K562 (cell line): ENCODE measurements at regions not wholly inside any gene's neighbourhood (a gene's known extent, or its start where the extent isn't known, plus 50 kb on each side); places are given as distances from the start of the nearest gene placed in this dataset.

ENCODE experiments used
- ERF ChIP-seq: fragments of 450-650 bp; formaldehyde crosslinking; IDR thresholded peaks from 2 replicates; pipeline ENCODE4 v1.4.0; 2020; ENCODE audit warnings: mild to moderate bottlenecking, mixed read lengths
- HLTF ChIP-seq: fragments of 450-650 bp; IDR thresholded peaks from 2 replicates; pipeline ENCODE4 v1.6.1; 2016
- MAZ ChIP-seq, 2 experiments: fragments of 450-650 bp in 1 of 2; sonication (generic) in 1 of 2; formaldehyde crosslinking; IDR thresholded peaks in 1 of 2; conservative IDR thresholded peaks in 1 of 2; 2 replicates each; pipeline versions ENCODE4 v1.4.0 to v1.5.0; 2020; ENCODE audit warnings: mild to moderate bottlenecking in 1 of 2, missing genetic modification reagents in 1 of 2
- NR2F6 ChIP-seq: fragments of 450-650 bp; formaldehyde crosslinking; IDR thresholded peaks from 2 replicates; pipeline ENCODE4 v1.4.0; 2020; ENCODE audit warnings: mild to moderate bottlenecking
- RNF2 ChIP-seq: sonication (generic); IDR thresholded peaks from 2 replicates; pipeline ENCODE4 v1.6.1; 2016
- TF ChIP-seq, protein P1 (sequence below): fragments of 200-800 bp; sonication (Bioruptor generic); IDR thresholded peaks from 2 replicates; pipeline ENCODE4 v1.6.1; 2017; ENCODE audit warnings: missing genetic modification characterization, missing compliant biosample characterization
- TF ChIP-seq, protein P2 (sequence below): fragments of 200-600 bp; sonication (generic); IDR thresholded peaks from one replicate; pipeline ENCODE4 v1.6.1; 2012; ENCODE audit warnings: mild to moderate bottlenecking, low read depth, low read length, inconsistent platforms
- TF ChIP-seq, protein P3 (sequence below), 3 experiments: IDR thresholded peaks in 2 of 3; conservative IDR thresholded peaks in 1 of 3; 2 replicates each; pipeline ENCODE4 v1.5.1; 2011 to 2012; ENCODE audit warnings: low read length in 3 of 3, mild to moderate bottlenecking in 3 of 3, control low read depth in 2 of 3, improper control_type of control experiment in 1 of 3, inconsistent platforms in 1 of 3, low read depth in 1 of 3, mixed read lengths in 1 of 3, moderate library complexity in 1 of 3; ENCODE audit not compliant: insufficient read depth in 2 of 3
- TF ChIP-seq, protein P4 (sequence below): sonication (generic); formaldehyde crosslinking; IDR thresholded peaks from 2 replicates; pipeline ENCODE4 v1.5.0; 2020; ENCODE audit warnings: missing genetic modification reagents
- TF ChIP-seq, protein P5 (sequence below): sonication (generic); formaldehyde crosslinking; IDR thresholded peaks from 2 replicates; pipeline ENCODE4 v1.9.0; 2022; ENCODE audit warnings: mild to moderate bottlenecking, missing genetic modification reagents
- TF ChIP-seq, protein P6 (sequence below), 2 experiments: fragments of 150-350 bp in 1 of 2; IDR thresholded peaks; 2 replicates each; pipeline ENCODE4 v1.6.1; 2012 to 2016; ENCODE audit warnings: low read depth in 2 of 2, low read length in 2 of 2, mild to moderate bottlenecking in 1 of 2, moderate library complexity in 1 of 2

DNA sequence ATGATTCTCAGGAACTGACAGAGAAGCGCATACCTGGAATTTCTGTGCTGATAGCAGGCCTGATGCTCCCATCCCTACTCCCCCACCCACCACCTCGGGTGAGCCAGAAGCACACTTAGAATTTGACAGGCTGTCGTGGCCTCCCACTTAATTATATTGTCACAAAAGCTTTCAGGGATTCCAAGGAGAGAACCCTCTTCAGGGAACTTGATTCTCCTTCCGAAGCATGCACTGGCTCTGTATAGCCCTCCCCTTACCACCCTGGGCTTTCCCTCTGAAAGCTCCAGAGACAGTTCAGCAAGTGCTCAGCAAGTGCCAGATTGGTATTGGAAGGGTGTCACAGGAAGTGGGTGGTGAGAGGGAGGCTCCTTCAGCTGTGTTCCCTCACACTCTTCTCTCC is 252.5 kb upstream of the SIX2 start:
- TF ChIP-seq, protein P1, sequence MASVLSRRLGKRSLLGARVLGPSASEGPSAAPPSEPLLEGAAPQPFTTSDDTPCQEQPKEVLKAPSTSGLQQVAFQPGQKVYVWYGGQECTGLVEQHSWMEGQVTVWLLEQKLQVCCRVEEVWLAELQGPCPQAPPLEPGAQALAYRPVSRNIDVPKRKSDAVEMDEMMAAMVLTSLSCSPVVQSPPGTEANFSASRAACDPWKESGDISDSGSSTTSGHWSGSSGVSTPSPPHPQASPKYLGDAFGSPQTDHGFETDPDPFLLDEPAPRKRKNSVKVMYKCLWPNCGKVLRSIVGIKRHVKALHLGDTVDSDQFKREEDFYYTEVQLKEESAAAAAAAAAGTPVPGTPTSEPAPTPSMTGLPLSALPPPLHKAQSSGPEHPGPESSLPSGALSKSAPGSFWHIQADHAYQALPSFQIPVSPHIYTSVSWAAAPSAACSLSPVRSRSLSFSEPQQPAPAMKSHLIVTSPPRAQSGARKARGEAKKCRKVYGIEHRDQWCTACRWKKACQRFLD (CRISPR knock-in tag): no peak
- TF ChIP-seq, protein P2, sequence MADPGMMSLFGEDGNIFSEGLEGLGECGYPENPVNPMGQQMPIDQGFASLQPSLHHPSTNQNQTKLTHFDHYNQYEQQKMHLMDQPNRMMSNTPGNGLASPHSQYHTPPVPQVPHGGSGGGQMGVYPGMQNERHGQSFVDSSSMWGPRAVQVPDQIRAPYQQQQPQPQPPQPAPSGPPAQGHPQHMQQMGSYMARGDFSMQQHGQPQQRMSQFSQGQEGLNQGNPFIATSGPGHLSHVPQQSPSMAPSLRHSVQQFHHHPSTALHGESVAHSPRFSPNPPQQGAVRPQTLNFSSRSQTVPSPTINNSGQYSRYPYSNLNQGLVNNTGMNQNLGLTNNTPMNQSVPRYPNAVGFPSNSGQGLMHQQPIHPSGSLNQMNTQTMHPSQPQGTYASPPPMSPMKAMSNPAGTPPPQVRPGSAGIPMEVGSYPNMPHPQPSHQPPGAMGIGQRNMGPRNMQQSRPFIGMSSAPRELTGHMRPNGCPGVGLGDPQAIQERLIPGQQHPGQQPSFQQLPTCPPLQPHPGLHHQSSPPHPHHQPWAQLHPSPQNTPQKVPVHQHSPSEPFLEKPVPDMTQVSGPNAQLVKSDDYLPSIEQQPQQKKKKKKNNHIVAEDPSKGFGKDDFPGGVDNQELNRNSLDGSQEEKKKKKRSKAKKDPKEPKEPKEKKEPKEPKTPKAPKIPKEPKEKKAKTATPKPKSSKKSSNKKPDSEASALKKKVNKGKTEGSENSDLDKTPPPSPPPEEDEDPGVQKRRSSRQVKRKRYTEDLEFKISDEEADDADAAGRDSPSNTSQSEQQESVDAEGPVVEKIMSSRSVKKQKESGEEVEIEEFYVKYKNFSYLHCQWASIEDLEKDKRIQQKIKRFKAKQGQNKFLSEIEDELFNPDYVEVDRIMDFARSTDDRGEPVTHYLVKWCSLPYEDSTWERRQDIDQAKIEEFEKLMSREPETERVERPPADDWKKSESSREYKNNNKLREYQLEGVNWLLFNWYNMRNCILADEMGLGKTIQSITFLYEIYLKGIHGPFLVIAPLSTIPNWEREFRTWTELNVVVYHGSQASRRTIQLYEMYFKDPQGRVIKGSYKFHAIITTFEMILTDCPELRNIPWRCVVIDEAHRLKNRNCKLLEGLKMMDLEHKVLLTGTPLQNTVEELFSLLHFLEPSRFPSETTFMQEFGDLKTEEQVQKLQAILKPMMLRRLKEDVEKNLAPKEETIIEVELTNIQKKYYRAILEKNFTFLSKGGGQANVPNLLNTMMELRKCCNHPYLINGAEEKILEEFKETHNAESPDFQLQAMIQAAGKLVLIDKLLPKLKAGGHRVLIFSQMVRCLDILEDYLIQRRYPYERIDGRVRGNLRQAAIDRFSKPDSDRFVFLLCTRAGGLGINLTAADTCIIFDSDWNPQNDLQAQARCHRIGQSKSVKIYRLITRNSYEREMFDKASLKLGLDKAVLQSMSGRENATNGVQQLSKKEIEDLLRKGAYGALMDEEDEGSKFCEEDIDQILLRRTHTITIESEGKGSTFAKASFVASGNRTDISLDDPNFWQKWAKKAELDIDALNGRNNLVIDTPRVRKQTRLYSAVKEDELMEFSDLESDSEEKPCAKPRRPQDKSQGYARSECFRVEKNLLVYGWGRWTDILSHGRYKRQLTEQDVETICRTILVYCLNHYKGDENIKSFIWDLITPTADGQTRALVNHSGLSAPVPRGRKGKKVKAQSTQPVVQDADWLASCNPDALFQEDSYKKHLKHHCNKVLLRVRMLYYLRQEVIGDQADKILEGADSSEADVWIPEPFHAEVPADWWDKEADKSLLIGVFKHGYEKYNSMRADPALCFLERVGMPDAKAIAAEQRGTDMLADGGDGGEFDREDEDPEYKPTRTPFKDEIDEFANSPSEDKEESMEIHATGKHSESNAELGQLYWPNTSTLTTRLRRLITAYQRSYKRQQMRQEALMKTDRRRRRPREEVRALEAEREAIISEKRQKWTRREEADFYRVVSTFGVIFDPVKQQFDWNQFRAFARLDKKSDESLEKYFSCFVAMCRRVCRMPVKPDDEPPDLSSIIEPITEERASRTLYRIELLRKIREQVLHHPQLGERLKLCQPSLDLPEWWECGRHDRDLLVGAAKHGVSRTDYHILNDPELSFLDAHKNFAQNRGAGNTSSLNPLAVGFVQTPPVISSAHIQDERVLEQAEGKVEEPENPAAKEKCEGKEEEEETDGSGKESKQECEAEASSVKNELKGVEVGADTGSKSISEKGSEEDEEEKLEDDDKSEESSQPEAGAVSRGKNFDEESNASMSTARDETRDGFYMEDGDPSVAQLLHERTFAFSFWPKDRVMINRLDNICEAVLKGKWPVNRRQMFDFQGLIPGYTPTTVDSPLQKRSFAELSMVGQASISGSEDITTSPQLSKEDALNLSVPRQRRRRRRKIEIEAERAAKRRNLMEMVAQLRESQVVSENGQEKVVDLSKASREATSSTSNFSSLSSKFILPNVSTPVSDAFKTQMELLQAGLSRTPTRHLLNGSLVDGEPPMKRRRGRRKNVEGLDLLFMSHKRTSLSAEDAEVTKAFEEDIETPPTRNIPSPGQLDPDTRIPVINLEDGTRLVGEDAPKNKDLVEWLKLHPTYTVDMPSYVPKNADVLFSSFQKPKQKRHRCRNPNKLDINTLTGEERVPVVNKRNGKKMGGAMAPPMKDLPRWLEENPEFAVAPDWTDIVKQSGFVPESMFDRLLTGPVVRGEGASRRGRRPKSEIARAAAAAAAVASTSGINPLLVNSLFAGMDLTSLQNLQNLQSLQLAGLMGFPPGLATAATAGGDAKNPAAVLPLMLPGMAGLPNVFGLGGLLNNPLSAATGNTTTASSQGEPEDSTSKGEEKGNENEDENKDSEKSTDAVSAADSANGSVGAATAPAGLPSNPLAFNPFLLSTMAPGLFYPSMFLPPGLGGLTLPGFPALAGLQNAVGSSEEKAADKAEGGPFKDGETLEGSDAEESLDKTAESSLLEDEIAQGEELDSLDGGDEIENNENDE: no peak
- TF ChIP-seq, protein P3, sequence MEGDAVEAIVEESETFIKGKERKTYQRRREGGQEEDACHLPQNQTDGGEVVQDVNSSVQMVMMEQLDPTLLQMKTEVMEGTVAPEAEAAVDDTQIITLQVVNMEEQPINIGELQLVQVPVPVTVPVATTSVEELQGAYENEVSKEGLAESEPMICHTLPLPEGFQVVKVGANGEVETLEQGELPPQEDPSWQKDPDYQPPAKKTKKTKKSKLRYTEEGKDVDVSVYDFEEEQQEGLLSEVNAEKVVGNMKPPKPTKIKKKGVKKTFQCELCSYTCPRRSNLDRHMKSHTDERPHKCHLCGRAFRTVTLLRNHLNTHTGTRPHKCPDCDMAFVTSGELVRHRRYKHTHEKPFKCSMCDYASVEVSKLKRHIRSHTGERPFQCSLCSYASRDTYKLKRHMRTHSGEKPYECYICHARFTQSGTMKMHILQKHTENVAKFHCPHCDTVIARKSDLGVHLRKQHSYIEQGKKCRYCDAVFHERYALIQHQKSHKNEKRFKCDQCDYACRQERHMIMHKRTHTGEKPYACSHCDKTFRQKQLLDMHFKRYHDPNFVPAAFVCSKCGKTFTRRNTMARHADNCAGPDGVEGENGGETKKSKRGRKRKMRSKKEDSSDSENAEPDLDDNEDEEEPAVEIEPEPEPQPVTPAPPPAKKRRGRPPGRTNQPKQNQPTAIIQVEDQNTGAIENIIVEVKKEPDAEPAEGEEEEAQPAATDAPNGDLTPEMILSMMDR (IDR thresholded peaks at IDR 0.05 in 2 of 3, conservative IDR thresholded peaks at IDR 0.05 in 1 of 3; ENCODE audit: insufficient read depth in 2 of 3, low read depth in 1 of 3, low read length in 3 of 3): no peak
- TF ChIP-seq RNF2: no peak
- TF ChIP-seq HLTF: no peak
- TF ChIP-seq, protein P4, sequence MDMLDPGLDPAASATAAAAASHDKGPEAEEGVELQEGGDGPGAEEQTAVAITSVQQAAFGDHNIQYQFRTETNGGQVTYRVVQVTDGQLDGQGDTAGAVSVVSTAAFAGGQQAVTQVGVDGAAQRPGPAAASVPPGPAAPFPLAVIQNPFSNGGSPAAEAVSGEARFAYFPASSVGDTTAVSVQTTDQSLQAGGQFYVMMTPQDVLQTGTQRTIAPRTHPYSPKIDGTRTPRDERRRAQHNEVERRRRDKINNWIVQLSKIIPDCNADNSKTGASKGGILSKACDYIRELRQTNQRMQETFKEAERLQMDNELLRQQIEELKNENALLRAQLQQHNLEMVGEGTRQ (CRISPR knock-in tag): no peak
- no peak for TF ChIP-seq MAZ (CRISPR knock-in tag; conservative IDR thresholded peaks at IDR 0.05 in 1 of 2, IDR thresholded peaks at IDR 0.05 in 1 of 2)
- TF ChIP-seq, protein P5, sequence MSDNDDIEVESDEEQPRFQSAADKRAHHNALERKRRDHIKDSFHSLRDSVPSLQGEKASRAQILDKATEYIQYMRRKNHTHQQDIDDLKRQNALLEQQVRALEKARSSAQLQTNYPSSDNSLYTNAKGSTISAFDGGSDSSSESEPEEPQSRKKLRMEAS (CRISPR knock-in tag): no peak
- no peak for TF ChIP-seq NR2F6 (CRISPR knock-in tag)
- no peak for TF ChIP-seq ERF (CRISPR knock-in tag)
- TF ChIP-seq, protein P6, sequence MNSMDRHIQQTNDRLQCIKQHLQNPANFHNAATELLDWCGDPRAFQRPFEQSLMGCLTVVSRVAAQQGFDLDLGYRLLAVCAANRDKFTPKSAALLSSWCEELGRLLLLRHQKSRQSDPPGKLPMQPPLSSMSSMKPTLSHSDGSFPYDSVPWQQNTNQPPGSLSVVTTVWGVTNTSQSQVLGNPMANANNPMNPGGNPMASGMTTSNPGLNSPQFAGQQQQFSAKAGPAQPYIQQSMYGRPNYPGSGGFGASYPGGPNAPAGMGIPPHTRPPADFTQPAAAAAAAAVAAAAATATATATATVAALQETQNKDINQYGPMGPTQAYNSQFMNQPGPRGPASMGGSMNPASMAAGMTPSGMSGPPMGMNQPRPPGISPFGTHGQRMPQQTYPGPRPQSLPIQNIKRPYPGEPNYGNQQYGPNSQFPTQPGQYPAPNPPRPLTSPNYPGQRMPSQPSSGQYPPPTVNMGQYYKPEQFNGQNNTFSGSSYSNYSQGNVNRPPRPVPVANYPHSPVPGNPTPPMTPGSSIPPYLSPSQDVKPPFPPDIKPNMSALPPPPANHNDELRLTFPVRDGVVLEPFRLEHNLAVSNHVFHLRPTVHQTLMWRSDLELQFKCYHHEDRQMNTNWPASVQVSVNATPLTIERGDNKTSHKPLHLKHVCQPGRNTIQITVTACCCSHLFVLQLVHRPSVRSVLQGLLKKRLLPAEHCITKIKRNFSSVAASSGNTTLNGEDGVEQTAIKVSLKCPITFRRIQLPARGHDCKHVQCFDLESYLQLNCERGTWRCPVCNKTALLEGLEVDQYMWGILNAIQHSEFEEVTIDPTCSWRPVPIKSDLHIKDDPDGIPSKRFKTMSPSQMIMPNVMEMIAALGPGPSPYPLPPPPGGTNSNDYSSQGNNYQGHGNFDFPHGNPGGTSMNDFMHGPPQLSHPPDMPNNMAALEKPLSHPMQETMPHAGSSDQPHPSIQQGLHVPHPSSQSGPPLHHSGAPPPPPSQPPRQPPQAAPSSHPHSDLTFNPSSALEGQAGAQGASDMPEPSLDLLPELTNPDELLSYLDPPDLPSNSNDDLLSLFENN (IDR thresholded peaks at IDR 0.05; ENCODE audit: low read depth in 2 of 2, low read length in 2 of 2): no peak
